HepG2 (cell line): ENCODE measurements at regions not wholly inside any gene's neighbourhood (a gene's known extent, or its start where the extent isn't known, plus 50 kb on each side); places are given as distances from the start of the nearest gene placed in this dataset.

Experiments
- CEBPG ChIP-seq: IDR thresholded peaks from 2 replicates; pipeline ENCODE4 v1.6.1; 2016
- FOXC1 ChIP-seq: sonication (generic); formaldehyde crosslinking; IDR thresholded peaks from 2 replicates; pipeline ENCODE4 v1.8.0; 2022; ENCODE audit warnings: mild to moderate bottlenecking, missing genetic modification reagents, borderline replicate concordance
- HDAC2 ChIP-seq: sonication (generic); formaldehyde crosslinking; IDR thresholded peaks from 2 replicates; pipeline ENCODE4 v1.4.0; 2020; ENCODE audit warnings: missing genetic modification reagents
- HMG20B ChIP-seq: conservative IDR thresholded peaks from 2 replicates; pipeline ENCODE4 v1.6.1; 2016; ENCODE audit warnings: missing genetic modification reagents, missing compliant biosample characterization
- MTA3 ChIP-seq: sonication (generic); formaldehyde crosslinking; IDR thresholded peaks from 2 replicates; pipeline ENCODE4 v1.4.0; 2020; ENCODE audit warnings: missing genetic modification reagents
- NFE2L1 ChIP-seq: sonication (generic); formaldehyde crosslinking; IDR thresholded peaks from 2 replicates; pipeline ENCODE4 v1.4.0; 2020; ENCODE audit warnings: missing genetic modification reagents, mild to moderate bottlenecking, borderline replicate concordance
- POLR2A ChIP-seq, 2 experiments: IDR thresholded peaks; 2 replicates each; pipeline ENCODE4 v1.6.1; 2011; ENCODE audit warnings: low read depth in 2 of 2, low read length in 2 of 2, mild to moderate bottlenecking in 1 of 2, moderate library complexity in 1 of 2; ENCODE audit not compliant: insufficient read depth in 1 of 2
- SNAI1 ChIP-seq: sonication (generic); formaldehyde crosslinking; IDR thresholded peaks from 2 replicates; pipeline ENCODE4 v1.5.0; 2020; ENCODE audit warnings: mild to moderate bottlenecking, missing genetic modification reagents, borderline replicate concordance
- TOE1 ChIP-seq: sonication (generic); formaldehyde crosslinking; IDR thresholded peaks from 2 replicates; pipeline ENCODE4 v1.4.0; 2020; ENCODE audit warnings: mild to moderate bottlenecking, missing genetic modification reagents
- ZFAT ChIP-seq: sonication (generic); formaldehyde crosslinking; conservative IDR thresholded peaks from 2 replicates; pipeline ENCODE4 v1.8.1; 2023; ENCODE audit warnings: missing genetic modification reagents, inconsistent platforms
- ZNF17 ChIP-seq: sonication (generic); formaldehyde crosslinking; IDR thresholded peaks from 2 replicates; pipeline ENCODE4 v1.5.0; 2020; ENCODE audit warnings: mild to moderate bottlenecking, missing genetic modification reagents
- ZNF256 ChIP-seq: sonication (generic); formaldehyde crosslinking; conservative IDR thresholded peaks from 2 replicates; pipeline ENCODE4 v1.4.0; 2020; ENCODE audit warnings: missing genetic modification reagents
- ZNF282 ChIP-seq: fragments of 450-650 bp; IDR thresholded peaks from 2 replicates; pipeline ENCODE4 v1.6.1; 2018; ENCODE audit not compliant: partially characterized antibody
- ZNF33A ChIP-seq: sonication (generic); formaldehyde crosslinking; IDR thresholded peaks from 2 replicates; pipeline ENCODE4 v1.5.1; 2020; ENCODE audit warnings: missing genetic modification reagents, mild to moderate bottlenecking, moderate library complexity, borderline replicate concordance
- ZNF543 ChIP-seq: sonication (generic); formaldehyde crosslinking; IDR thresholded peaks from 2 replicates; pipeline ENCODE4 v1.4.0; 2020; ENCODE audit warnings: mild to moderate bottlenecking, missing genetic modification reagents
- TF ChIP-seq, protein P1 (sequence below): sonication (generic); formaldehyde crosslinking; IDR thresholded peaks from 2 replicates; pipeline ENCODE4 v1.5.1; 2020; ENCODE audit warnings: mild to moderate bottlenecking, missing genetic modification reagents, borderline replicate concordance
- TF ChIP-seq, protein P2 (sequence below): sonication (generic); formaldehyde crosslinking; conservative IDR thresholded peaks from 2 replicates; pipeline ENCODE4 v1.4.0; 2020; ENCODE audit warnings: missing genetic modification reagents
- TF ChIP-seq, protein P3 (sequence below): sonication (generic); formaldehyde crosslinking; IDR thresholded peaks from 2 replicates; pipeline ENCODE4 v1.8.1; 2022; ENCODE audit warnings: low read depth, mild to moderate bottlenecking, missing genetic modification reagents
- TF ChIP-seq, protein P4 (sequence below): sonication (generic); formaldehyde crosslinking; IDR thresholded peaks from 2 replicates; pipeline ENCODE4 v1.5.1; 2020; ENCODE audit warnings: missing genetic modification reagents, mild to moderate bottlenecking, borderline replicate concordance

DNA sequence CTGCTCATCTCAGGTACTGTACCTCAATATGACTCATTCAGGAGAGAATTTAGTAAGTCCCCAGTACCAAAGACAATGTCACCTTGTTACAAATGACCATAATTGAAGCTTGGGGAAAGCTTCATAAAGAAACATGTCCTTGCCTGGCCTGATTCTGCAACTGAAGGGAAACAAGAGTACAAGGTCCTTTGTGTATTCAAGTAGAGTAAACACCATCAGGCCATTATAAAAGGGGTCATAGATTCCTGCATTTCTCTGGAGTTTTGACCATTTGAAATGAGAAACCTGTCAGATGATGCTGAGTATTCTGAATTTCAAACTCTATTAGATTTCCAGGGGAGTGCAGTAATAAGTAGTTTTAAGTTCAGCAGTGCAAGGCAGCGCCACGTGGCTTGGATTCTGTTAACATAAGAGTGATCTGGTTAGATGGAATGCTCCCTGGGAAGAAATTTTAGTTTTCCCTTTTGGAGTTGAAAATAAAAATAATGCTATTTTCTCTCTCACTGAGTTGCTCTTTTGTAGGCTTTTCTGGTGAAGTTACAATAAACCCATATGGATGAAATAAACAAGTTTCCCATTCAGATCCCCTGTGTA lies 1054.3 kb downstream of the EPHA7 start (continued):
- TF ChIP-seq, protein P1, sequence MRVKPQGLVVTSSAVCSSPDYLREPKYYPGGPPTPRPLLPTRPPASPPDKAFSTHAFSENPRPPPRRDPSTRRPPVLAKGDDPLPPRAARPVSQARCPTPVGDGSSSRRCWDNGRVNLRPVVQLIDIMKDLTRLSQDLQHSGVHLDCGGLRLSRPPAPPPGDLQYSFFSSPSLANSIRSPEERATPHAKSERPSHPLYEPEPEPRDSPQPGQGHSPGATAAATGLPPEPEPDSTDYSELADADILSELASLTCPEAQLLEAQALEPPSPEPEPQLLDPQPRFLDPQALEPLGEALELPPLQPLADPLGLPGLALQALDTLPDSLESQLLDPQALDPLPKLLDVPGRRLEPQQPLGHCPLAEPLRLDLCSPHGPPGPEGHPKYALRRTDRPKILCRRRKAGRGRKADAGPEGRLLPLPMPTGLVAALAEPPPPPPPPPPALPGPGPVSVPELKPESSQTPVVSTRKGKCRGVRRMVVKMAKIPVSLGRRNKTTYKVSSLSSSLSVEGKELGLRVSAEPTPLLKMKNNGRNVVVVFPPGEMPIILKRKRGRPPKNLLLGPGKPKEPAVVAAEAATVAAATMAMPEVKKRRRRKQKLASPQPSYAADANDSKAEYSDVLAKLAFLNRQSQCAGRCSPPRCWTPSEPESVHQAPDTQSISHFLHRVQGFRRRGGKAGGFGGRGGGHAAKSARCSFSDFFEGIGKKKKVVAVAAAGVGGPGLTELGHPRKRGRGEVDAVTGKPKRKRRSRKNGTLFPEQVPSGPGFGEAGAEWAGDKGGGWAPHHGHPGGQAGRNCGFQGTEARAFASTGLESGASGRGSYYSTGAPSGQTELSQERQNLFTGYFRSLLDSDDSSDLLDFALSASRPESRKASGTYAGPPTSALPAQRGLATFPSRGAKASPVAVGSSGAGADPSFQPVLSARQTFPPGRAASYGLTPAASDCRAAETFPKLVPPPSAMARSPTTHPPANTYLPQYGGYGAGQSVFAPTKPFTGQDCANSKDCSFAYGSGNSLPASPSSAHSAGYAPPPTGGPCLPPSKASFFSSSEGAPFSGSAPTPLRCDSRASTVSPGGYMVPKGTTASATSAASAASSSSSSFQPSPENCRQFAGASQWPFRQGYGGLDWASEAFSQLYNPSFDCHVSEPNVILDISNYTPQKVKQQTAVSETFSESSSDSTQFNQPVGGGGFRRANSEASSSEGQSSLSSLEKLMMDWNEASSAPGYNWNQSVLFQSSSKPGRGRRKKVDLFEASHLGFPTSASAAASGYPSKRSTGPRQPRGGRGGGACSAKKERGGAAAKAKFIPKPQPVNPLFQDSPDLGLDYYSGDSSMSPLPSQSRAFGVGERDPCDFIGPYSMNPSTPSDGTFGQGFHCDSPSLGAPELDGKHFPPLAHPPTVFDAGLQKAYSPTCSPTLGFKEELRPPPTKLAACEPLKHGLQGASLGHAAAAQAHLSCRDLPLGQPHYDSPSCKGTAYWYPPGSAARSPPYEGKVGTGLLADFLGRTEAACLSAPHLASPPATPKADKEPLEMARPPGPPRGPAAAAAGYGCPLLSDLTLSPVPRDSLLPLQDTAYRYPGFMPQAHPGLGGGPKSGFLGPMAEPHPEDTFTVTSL (CRISPR knock-in tag) = peak; percentile 96; the same call in 1 of the 2 replicates
- TF ChIP-seq CEBPG = peak; percentile 74
- no peak for TF ChIP-seq ZNF256 (CRISPR knock-in tag)
- no peak for TF ChIP-seq ZNF17 (CRISPR knock-in tag)
- no peak for TF ChIP-seq ZFAT (CRISPR knock-in tag)
- TF ChIP-seq HDAC2 (CRISPR knock-in tag) = peak; percentile 79
- no peak for TF ChIP-seq ZNF282
- no peak for TF ChIP-seq ZNF543 (CRISPR knock-in tag)
- no peak for TF ChIP-seq TOE1 (CRISPR knock-in tag)
- no peak for TF ChIP-seq HMG20B (CRISPR knock-in tag)
- TF ChIP-seq ZNF33A (CRISPR knock-in tag) = no peak
- TF ChIP-seq, protein P2, sequence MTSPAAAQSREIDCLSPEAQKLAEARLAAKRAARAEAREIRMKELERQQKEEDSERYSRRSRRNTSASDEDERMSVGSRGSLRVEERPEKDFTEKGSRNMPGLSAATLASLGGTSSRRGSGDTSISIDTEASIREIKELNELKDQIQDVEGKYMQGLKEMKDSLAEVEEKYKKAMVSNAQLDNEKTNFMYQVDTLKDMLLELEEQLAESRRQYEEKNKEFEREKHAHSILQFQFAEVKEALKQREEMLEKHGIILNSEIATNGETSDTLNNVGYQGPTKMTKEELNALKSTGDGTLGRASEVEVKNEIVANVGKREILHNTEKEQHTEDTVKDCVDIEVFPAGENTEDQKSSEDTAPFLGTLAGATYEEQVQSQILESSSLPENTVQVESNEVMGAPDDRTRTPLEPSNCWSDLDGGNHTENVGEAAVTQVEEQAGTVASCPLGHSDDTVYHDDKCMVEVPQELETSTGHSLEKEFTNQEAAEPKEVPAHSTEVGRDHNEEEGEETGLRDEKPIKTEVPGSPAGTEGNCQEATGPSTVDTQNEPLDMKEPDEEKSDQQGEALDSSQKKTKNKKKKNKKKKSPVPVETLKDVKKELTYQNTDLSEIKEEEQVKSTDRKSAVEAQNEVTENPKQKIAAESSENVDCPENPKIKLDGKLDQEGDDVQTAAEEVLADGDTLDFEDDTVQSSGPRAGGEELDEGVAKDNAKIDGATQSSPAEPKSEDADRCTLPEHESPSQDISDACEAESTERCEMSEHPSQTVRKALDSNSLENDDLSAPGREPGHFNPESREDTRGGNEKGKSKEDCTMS (CRISPR knock-in tag) = no peak
- TF ChIP-seq MTA3 = no peak
- TF ChIP-seq, protein P3, sequence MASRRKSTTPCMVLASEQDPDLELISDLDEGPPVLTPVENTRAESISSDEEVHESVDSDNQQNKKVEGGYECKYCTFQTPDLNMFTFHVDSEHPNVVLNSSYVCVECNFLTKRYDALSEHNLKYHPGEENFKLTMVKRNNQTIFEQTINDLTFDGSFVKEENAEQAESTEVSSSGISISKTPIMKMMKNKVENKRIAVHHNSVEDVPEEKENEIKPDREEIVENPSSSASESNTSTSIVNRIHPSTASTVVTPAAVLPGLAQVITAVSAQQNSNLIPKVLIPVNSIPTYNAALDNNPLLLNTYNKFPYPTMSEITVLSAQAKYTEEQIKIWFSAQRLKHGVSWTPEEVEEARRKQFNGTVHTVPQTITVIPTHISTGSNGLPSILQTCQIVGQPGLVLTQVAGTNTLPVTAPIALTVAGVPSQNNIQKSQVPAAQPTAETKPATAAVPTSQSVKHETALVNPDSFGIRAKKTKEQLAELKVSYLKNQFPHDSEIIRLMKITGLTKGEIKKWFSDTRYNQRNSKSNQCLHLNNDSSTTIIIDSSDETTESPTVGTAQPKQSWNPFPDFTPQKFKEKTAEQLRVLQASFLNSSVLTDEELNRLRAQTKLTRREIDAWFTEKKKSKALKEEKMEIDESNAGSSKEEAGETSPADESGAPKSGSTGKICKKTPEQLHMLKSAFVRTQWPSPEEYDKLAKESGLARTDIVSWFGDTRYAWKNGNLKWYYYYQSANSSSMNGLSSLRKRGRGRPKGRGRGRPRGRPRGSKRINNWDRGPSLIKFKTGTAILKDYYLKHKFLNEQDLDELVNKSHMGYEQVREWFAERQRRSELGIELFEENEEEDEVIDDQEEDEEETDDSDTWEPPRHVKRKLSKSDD = no peak
- no peak for TF ChIP-seq NFE2L1
- TF ChIP-seq POLR2A (IDR thresholded peaks at IDR 0.05; ENCODE audit: insufficient read depth in 1 of 2, low read depth in 2 of 2, low read length in 2 of 2) = no peak; a peak in 1 of 4 replicates
- TF ChIP-seq SNAI1 = no peak
- TF ChIP-seq, protein P4, sequence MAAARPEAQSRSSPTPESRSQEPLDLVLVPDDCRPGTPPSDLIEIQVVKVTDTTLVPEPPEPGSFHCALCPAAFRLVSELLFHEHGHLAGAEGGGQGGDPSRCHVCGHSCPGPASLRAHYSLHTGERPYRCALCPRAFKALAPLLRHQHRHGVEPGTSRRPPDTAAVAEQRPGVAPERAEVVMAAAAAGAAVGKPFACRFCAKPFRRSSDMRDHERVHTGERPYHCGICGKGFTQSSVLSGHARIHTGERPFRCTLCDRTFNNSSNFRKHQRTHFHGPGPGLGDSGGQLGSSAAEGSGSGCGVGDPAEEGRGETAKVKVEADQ (CRISPR knock-in tag) = no peak
- no peak for TF ChIP-seq FOXC1 (CRISPR knock-in tag)
